GM21576 (cell line): ENCODE measurements at regions not wholly inside any gene's neighbourhood (a gene's known extent, or its start where the extent isn't known, plus 50 kb on each side); places are given as distances from the start of the nearest gene placed in this dataset.
"Not testable (repeated sequence)": the region's sequence is repeated elsewhere in the genome, so short reads cannot be mapped to it uniquely, and the experiment has no call there.

ENCODE experiments used
- ATAC-seq: cut with Tn5 transposase; IDR thresholded peaks from one replicate; pipeline ENCODE4 v1.9.1; 2021; ENCODE audit warnings: mild to moderate bottlenecking, moderate library complexity; ENCODE audit not compliant: unreplicated experiment

DNA sequence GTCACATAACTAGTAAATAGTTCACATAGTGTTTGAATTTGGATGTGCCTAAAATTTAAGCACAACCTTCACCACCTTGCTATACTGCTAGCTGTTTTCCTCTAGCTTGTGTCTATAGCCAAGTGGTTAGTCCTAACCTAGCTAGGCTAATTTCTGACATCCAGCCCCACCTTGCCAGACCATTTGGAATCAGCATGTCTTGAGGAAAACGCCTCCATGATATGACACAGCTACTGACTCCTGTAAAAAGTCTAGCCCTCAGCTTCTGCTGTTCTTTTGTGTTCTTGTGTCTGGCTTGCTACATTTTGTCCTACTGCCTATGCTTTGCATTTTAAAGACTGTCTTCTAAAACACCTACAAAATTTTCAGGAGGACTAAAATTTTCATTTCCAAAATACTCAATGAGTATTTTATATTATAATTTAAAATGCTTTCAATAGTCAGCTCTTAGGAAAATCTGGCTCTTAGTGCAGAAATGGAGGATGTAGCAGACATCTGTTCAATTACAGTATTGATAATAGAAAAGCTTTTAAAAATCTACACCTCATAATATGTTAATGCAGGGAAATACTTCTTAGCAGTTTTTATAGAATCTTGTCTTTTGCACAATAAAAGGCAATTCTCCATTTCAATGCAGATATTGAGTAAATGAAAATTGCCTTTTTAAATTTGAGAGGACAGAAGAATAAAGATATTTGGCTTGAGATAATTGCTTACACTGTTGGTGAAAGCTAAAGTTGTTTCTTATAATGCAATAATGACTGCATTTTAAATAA, 160.8 kb upstream of the APP start:
- ATAC-seq = no peak

DNA sequence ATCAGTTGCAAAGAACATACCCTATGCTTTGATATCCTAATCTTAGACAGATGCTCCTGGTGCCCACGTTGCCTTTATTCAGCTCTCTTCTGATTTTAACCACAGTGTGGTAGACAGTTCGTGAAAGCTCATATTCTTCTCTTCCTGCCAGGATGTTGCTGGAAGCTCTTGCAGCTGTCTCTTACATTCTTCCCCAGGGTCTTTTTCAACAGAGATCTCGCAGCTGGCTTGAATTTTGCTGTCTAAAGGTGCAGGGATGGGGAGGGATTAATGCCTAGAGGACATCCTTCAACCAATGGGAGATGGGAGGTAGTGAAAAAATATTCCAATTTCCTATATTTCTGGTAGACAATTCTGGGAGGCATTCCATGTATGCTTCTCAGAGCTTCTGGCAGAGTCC, 150.0 kb upstream of the APP start:
- ATAC-seq = no peak

DNA sequence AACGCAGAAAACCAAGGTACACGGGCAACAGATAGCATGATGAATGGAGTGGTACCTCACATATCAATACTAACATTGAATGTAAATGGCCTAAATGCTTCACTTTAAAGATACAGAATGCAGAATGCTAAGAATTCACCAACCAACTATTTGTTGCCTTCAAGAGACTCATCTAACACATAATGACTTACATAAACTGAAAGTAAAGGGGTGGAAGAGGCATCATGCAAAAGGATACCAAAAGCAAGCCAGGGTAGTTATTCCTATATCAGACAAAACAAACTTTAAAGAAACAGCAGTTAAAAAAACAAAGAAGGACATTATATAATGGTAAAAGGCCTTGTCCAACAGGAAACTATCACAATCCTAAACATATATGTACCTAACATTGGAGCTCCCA, 137.1 kb upstream of the APP start:
- ATAC-seq = no peak

DNA sequence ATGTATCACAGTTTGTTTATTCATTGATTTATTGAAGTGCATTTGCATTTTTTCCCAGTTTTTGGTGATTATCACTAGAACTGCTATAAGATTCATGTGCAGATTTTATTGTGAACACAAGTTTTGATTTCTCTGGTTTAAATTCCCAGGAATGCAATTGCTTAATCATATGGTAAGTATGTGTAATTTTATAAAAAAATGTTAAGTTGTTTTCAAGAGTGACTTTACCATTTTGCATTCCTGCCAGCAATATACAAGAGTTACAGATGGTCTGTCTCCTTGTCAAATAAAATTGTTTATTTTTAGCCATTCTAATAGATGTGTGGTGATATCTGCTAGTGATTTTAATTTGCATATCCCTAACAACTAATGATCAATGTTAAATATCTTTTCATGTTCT, 127.3 kb upstream of the APP start:
- ATAC-seq = no peak

DNA sequence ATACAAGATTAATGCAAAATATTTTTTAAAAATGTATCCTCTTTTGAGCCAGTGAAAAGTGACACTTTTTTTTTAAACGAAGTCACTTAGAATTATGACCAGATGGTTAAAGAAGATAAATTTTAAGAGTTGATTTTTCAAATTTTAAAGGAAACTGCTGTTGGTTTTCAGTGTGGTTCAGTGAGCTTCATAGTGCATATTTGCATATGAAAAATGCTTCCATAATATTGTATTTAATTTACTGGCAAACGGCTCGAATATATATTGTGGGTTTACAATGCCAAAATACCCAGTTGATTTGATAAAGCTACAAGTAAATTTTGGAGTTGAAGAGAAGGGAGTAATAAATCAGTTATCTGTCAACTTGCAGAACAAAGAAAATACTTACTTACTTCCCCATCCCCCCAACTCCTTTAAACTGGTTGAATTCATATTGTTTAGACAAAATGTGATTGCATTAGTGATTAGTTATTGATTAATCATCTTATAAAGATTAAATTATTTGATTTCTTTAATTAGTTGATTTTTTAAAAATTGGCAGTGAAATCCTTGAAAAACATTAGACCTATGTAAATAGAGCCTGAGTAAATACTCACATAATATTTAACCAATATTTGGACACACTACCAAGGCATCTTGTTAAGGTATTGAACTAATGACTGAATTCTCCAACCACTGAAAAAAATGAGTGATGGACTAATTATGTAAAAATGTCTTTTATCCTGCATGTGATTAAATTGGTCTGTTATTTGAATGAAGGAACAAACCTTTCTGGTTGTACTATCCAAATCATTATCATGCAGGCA, 122.8 kb upstream of the APP start:
- no peak for ATAC-seq

DNA sequence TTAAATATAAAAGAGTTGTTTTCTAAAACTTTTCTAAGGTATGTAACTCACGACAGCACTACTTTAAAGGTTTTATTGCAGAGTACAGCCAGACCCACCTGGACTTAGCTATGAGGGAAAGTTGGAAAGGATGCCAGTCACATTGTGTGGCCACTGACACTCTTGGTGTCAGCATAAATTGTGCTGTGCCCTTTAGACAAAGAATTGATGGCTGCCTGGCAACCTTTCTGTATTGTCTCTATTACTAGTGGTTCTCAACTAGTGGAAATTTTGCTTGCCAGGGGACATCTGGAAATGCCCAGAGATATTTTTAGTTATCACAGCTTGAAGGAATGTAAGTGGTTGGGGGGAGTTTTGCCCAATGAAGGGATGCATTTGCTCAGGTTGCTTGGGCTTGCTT, 117.5 kb upstream of the APP start:
- no peak for ATAC-seq

DNA sequence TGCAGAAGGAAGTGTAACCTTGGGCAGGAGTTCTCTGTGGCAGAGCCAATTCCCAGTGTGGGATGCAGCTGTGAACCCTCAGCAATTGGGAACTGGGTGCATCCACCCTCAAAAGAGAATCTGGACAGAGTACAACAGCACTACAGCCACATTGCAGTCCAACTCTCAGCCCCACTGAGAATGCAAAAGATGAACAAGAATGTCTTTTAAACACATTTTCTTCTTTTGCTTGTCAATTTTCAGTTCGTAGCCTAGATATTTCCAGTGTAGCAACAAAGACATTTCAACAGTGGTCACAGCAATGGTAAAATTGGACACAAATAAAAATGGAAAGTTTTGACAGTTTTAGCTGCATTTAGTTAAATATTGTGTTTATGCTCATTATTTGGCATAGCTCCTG, 114.0 kb upstream of the APP start:
- ATAC-seq = no peak

DNA sequence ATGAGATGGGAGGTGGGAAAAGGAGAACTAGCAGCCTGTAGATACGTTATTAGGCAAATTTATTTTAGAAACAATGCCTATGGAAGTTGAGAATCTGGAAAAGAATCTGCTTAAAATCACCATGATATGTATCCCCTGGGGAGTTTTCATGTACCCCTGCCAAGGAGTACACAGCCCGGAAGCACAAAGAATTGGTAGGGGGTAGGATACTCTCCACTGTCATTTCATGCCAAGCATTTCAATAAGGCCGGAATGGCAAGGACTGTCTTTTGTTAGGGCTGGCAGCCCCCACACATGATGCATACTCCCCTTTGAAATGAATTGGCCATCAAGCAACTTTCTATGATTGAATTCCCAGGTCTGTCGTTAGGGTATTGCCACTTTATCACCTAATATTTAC, 111.5 kb upstream of the APP start:
- no peak for ATAC-seq

DNA sequence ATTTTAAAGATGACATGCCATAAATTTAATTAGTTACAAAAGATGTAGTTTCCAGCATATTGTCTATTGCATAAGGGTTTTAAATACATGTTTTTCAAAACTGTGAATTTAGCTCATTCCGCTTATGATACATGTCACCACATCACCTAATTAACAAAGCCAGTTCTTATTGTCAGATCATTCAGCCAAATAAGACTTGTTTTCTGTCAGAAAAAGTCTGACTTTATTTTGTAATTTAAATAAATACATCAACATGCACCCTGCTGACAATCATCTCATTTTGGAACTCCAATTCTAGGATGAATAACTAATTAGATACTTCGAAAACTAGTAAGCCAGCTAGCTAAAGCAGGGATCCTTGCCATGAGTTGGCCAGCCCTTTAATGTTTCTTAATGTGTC, 110.9 kb upstream of the APP start:
- no peak for ATAC-seq

DNA sequence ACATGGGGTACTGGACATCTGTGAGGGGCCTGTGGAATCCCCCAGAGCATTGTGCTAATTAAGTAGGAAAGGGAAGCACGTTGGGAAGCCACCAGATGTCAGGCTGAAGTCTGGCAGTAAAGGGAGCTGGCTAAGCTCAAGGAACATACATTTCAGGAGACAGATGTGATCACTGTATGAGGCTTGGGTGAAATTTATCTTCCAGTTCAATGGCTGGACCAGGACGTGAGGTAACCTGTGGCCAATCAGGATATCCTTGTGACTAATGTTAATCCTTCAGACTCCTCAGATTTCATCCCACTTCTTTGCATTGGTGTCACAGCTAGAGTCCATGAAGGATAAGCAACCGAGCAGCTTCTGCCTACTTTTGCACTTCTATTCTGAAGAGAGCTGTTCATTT, 110.2 kb upstream of the APP start:
- ATAC-seq = no peak

DNA sequence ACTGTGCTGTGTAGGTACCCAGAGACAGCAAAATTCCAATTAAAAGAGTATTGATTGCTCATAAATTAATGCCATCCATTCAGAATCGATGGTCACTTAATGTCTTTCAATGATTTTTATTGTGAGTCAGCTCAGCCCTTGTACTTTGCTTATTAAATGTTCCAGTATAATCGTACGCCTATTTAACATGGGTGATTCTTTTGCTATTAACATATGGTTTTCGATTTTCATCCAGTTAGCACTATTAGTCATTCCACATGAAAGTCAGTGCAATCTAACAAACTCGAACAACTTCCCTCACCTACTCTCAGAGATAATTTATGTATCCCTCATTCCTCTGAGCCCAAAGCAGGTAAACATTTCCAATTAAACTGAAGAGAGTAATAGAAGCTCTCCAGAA, 109.6 kb upstream of the APP start:
- ATAC-seq = no peak

DNA sequence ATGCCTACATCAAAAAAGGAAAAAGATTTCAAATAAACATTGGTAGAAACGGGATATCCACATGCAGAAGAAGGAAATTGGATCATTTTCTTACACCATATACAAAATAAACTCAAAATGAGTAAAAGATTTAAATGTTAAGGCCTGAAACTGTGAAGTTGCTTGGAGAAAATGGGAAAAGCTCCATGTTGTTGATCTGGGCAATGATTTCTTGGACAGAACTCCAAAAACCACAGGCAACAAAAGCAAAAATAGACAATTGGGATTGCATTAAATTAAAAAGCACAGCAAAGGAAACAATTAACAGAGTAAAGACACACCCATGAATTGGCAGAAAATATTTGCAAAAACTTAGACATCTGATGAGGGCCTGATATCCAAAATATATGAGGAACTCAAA, 105.2 kb upstream of the APP start:
- ATAC-seq = no peak

DNA sequence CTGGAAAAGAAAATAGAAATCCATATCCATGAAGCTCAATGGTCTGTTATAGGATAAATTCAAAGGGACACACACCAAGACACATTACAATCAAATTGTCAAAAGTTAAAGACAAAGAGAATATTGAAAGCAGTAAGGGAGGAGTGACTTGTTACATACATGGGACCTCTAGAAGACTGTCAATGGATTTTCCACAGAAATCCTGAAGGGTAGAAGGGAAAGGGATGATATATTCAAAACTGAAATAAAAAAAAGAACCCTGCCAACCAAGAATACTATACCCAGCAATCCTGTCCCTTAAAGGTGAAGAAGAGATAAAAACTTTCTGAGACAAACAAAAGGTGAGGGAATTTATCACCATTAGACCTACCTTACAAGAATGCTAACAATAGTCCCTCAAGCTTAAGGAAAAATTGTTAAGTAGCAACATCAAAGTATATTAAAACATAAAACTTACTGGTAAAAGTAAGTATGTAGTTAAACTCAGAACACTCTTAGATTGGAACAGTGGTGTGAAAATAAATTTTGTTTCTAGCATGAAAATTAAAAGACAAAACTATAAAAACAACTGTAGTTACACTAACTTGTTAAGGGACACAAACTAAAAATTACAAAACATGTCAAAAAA, 103.2 kb upstream of the APP start:
- ATAC-seq = no peak

DNA sequence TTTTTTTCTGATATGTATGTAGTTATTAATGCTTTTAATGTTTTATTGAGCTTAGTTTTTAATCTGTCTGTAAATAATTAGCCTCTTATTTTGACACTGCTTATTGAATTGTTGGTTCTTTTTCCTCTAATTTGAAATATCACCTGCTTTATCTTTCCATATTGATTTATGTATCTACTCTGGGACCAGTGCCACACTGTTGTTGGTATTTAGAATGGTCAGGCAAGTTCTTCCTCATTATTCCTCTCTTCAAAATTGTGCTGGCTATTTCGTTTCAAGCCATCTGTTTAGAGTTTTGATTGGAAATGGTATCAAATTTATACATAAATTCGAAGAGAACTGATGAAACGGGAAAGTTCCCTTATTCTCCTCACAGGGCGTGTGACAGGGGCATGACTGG, 96.8 kb upstream of the APP start:
- ATAC-seq = no peak

DNA sequence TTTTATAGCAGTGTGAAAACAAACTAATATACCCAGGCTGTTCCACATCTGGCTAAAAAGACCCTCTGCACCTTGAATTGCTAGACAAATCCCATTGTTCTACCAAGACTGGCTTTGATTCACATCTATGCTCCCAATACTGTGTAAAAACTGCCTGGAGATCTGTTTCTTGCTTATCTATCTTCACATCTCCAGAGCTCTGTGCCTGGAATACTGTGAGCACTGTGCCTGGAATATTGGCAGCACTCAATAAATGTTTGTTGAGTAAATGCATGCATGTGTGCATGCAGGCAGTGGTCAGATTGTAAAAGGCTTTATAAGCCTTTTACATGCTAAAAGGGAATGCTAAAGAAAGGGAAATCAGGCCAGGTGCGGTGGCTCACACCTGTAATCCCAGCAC, 75.5 kb upstream of the APP start:
- ATAC-seq = no peak

DNA sequence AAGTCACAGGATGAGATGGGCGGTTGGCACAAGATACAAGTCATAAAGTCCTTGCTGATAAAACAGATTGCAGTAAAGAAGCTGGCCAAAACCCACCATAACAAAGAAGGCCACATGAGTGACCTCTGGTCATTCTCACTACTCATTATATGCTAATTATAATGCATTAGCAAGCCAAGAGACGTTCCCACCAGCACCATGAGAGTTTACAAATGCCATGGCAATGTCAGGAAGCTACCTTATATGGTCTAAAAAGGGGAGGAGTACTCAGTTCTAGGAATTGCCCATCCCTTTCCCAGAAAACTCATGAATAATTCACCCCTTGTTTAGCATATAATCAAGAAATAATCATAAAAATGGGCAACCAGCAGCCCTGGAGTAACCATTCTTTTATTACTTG, 74.9 kb upstream of the APP start:
- ATAC-seq = no peak

DNA sequence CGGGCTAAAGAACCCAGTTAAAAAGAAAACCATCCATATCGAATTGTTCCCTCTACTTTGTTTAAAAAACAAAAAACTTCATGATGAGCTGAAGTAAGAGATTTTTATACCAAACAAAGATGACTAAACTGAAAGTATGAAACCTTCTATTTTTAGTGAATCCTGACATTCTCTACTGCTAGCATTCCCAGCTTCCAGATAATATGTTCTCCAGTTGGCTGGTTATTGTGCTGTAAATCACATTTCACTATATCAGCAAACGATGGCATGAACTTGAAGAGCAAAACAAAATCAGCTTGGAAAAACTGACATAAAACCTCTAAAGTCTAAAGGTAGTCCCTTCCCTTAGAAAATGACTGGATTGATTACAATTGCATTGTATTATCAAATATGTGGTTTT, 68.1 kb upstream of the APP start:
- no peak for ATAC-seq

DNA sequence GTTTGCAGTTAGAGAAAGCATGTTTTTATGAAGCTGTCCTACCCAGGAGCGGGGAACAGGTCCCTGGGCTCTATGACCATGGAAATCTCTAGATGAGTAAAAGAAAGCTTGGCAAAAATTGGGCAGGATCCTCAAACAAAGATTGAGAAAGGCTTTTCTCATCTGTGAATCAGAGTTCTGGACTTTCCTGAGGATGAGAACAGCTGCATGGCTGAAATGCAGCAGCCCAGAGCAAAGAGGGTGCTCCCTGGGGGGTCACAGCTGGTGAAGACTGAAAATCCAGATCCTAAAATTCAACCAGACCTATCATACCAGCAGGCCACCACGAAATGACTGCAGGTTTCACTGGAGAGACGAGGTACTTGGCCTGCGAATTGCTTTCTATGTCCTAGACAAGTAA, 65.7 kb upstream of the APP start:
- no peak for ATAC-seq

DNA sequence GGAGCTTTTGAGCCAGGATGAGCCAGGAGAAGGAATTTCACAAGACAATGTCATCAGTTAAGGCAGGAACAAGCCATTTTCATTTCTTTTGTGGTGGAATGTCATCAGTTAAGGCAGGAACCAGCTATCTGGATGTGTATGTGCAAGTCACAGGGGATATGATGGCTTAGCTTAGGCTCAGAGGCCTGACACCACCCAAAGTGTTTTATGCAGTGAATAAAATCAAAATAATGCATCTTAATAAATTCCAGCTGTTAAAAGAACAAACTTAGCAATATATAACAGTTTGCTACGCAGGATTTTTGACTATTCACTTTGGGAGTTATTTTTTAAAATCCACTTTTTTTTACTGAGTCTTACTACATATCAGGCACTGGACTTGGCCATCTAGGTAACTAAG, 62.7 kb upstream of the APP start:
- not testable (repeated sequence) for ATAC-seq

DNA sequence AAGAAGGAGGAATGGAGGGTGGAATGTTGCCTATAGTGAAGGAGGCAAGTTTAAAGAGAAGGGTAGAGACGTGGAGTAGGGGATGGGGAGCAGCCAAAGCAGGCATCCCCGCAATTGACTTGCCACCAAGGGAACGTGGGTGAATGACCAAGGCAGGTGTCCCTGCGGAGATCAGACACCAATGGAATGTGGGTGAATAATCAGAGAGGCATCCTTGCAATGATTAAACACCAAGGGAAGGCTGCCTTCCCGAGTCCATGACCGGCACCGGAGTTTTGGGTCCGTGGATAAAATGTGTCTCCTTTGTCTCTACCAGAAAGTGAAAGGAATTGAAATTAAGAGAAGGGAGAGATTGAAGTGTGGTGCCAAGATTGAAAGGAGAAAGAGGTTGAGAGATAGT, 61.9 kb upstream of the APP start:
- not testable (repeated sequence) for ATAC-seq

DNA sequence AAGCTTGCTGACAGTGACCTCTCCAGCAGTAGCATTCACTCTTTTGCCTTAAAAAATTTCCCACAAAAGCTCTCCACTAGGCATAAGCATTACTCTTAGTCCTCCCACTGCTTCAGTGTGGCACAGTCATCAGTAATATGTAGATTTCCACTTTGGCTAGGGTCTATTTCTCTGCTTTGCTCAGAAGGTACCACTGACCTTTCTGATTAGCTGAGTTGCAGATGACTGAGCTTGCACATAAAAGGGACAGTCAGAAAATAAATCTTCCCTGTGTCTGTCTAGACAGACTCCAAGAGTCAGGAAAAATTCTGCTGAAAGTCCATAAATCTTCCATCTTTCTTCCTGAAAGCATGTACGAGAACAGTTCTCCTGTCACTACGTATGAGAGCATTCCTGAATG, 56.6 kb upstream of the APP start:
- ATAC-seq = no peak

DNA sequence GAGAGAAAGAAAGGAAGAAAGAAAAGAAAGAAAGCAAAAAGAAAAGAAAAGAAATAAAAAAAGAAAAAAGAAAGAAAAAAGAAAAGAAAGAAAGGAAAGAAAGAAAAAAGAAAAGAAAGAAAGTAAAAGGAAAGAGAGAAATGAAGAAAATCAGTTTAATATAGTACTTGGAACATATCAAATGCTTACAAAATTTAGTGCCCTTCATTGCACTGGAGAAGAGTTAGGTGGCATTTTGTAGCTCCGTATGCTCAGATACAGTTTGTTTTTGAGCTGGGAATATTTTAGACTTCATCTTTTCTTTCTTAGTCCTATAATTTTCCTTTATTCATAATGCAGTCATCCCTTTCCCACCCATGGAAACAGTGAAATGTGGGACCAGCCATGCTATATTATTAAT, 56.2 kb upstream of the APP start:
- ATAC-seq = no peak
